Suprapubic skin (tissue), 4 donors: ENCODE measurements at regions not wholly inside any gene's neighbourhood (a gene's known extent, or its start where the extent isn't known, plus 50 kb on each side); places are given as distances from the start of the nearest gene placed in this dataset.

Experiments used
- DNase-seq, 2 donors: peaks; one replicate each; pipeline ENCODE4 v3.0.0-alpha.2; 2019; ENCODE audit warnings: low spot score in 2 of 2
- H3K27ac ChIP-seq: fragments of 200-600 bp; sonication (generic); one replicate; pipeline ENCODE4 v1.5.1; 2019
- H3K27me3 ChIP-seq: fragments of 200-600 bp; sonication (generic); one replicate; pipeline ENCODE4 v1.5.1; 2019
- H3K36me3 ChIP-seq: fragments of 200-600 bp; sonication (generic); one replicate; pipeline ENCODE4 v1.5.1; 2019
- H3K4me1 ChIP-seq: fragments of 200-600 bp; sonication (generic); one replicate; pipeline ENCODE4 v1.5.1; 2019
- H3K4me3 ChIP-seq: fragments of 200-600 bp; sonication (generic); one replicate; pipeline ENCODE4 v1.5.1; 2019; ENCODE audit warnings: mild to moderate bottlenecking
- H3K9me3 ChIP-seq: fragments of 200-600 bp; sonication (generic); one replicate; pipeline ENCODE4 v1.5.1; 2019
- CTCF ChIP-seq, 2 donors: fragments of 200-600 bp in 1 of 2; fragments of 450-650 bp in 1 of 2; sonication (generic) in 1 of 2; IDR thresholded peaks; one replicate each; pipeline ENCODE4 v1.5.1; 2016 to 2019; ENCODE audit warnings: antibody characterized with exemption in 2 of 2, mild to moderate bottlenecking in 1 of 2, moderate library complexity in 1 of 2
- EP300 ChIP-seq: sonication (generic); formaldehyde crosslinking; IDR thresholded peaks from one replicate; pipeline ENCODE4 v1.6.1; 2017; ENCODE audit warnings: antibody characterized with exemption
- POLR2A ChIP-seq, 2 donors: fragments of 450-650 bp; IDR thresholded peaks; one replicate each; pipeline ENCODE4 v1.6.1; 2017; ENCODE audit warnings: antibody characterized with exemption in 2 of 2, mild to moderate bottlenecking in 2 of 2, moderate library complexity in 2 of 2
- POLR2AphosphoS5 ChIP-seq, 3 donors: sonication (generic); formaldehyde crosslinking; IDR thresholded peaks; one replicate each; pipeline ENCODE4 v1.6.1; 2017; ENCODE audit warnings: antibody characterized with exemption in 3 of 3
- WGBS: methylation state at CpG from one replicate; pipeline ENCODE4 v1.1.5; 2018; 5-methylcytosine and 5-hydroxymethylcytosine counted together

- no peaks in the 10 kb centered on the region for H3K27me3 ChIP-seq
- no peak for TF ChIP-seq EP300
- TF ChIP-seq CTCF (IDR thresholded peaks at IDR 0.05), result no peak
- TF ChIP-seq POLR2A (IDR thresholded peaks at IDR 0.05), result no peak
- no peak for TF ChIP-seq POLR2AphosphoS5 (IDR thresholded peaks at IDR 0.05)
- no peaks in the 10 kb centered on the region for H3K4me1 ChIP-seq
- 65% methylated on average over 3 of the region's 3 CpGs for WGBS
- H3K27ac ChIP-seq, result no peak overlapping the region
- DNase-seq, result no peak
- no peaks in the 10 kb centered on the region for H3K9me3 ChIP-seq
- H3K36me3 ChIP-seq, result no peaks in the 10 kb centered on the region
- no peak overlapping the region for H3K4me3 ChIP-seq
Observed at GRCh38 chr17:63138713-63139112, 172.7 kb downstream of the TANC2 start.

GRCh38 chr17:63139356-63139755 lies 173.3 kb downstream of the TANC2 start:
- H3K27me3 ChIP-seq, result no peaks in the 10 kb centered on the region
- 91% methylated on average over 3 of the region's 3 CpGs for whole genome bisulfite sequencing
- H3K4me1 ChIP-seq, result no peaks in the 10 kb centered on the region
- no peaks in the 10 kb centered on the region for H3K9me3 ChIP-seq
- no peak for TF ChIP-seq POLR2AphosphoS5 (IDR thresholded peaks at IDR 0.05)
- TF ChIP-seq POLR2A (IDR thresholded peaks at IDR 0.05), result no peak
- TF ChIP-seq CTCF (IDR thresholded peaks at IDR 0.05), result no peak
- TF ChIP-seq EP300, result no peak
- H3K36me3 ChIP-seq, result no peaks in the 10 kb centered on the region
- no peak for DNase-seq
- no peak overlapping the region for H3K4me3 ChIP-seq
- H3K27ac ChIP-seq, result no peak overlapping the region

- TF ChIP-seq POLR2A (IDR thresholded peaks at IDR 0.05), result no peak
- Histone ChIP-seq H3K27me3 (no peaks in the 10 kb centered on the region), H3K27ac (no peak overlapping the region), H3K9me3 (no peaks in the 10 kb centered on the region), H3K4me3 (no peak overlapping the region), H3K4me1 (no peaks in the 10 kb centered on the region), H3K36me3 (no peaks in the 10 kb centered on the region)
- WGBS, result 10% methylated on average over 1 of the region's 1 CpG
- DNase-seq, result no peak
Observed at GRCh38 chr17:63140255-63140654, 174.2 kb downstream of the TANC2 start.

GRCh38 chr17:63142836-63143235 lies 176.8 kb downstream of the TANC2 start:
- Histone ChIP-seq H3K27me3 (no peaks in the 10 kb centered on the region), H3K36me3 (no peaks in the 10 kb centered on the region), H3K27ac (no peak overlapping the region), H3K9me3 (no peaks in the 10 kb centered on the region), H3K4me3 (no peak overlapping the region), H3K4me1 (no peaks in the 10 kb centered on the region)
- DNase-seq, result no peak
- TF ChIP-seq CTCF (IDR thresholded peaks at IDR 0.05) (no peak), POLR2AphosphoS5 (IDR thresholded peaks at IDR 0.05) (no peak), EP300 (no peak), POLR2A (IDR thresholded peaks at IDR 0.05) (no peak)
- WGBS, result 94% methylated on average over 1 of the region's 1 CpG

GRCh38 chr17:63150490-63150889 lies 184.5 kb downstream of the TANC2 start:
- H3K9me3 ChIP-seq, result no peaks in the 10 kb centered on the region
- 95% methylated on average over 1 of the region's 1 CpG for WGBS
- H3K27ac ChIP-seq, result no peak overlapping the region
- H3K27me3 ChIP-seq, result no peaks in the 10 kb centered on the region
- no peak overlapping the region for H3K4me3 ChIP-seq
- TF ChIP-seq CTCF (IDR thresholded peaks at IDR 0.05) (no peak), POLR2AphosphoS5 (IDR thresholded peaks at IDR 0.05) (no peak), POLR2A (IDR thresholded peaks at IDR 0.05) (no peak), EP300 (no peak)
- H3K36me3 ChIP-seq, result no peaks in the 10 kb centered on the region
- H3K4me1 ChIP-seq, result no peaks in the 10 kb centered on the region
- DNase-seq, result no peak

- Histone ChIP-seq H3K27ac (no peak overlapping the region), H3K4me3 (no peak overlapping the region), H3K9me3 (no peaks in the 10 kb centered on the region), H3K36me3 (no peaks in the 10 kb centered on the region), H3K4me1 (no peaks in the 10 kb centered on the region), H3K27me3 (no peaks in the 10 kb centered on the region)
- TF ChIP-seq EP300 (no peak), CTCF (IDR thresholded peaks at IDR 0.05) (no peak), POLR2AphosphoS5 (IDR thresholded peaks at IDR 0.05) (no peak), POLR2A (IDR thresholded peaks at IDR 0.05) (no peak)
- DNase-seq, result no peak
- 59% methylated on average over 4 of the region's 4 CpGs for WGBS
Observed at GRCh38 chr17:63150994-63151464, 185.0 kb downstream of the TANC2 start.
